ENCODE measurements at regions not wholly inside any gene's neighbourhood (a gene's known extent, or its start where the extent isn't known, plus 50 kb on each side); places are given as distances from the start of the nearest gene placed in this dataset.

GRCh38 chr18:67290421-67290820 is 226.1 kb downstream of the DSEL start:
- ChIA-PET POLR2A (interaction anchor here (0.7 kb wide), 1 partner anchor 47 kb away, joined by 4 read pairs; no protein-coding TSS in a partner anchor), CTCF (interaction anchor here (0.5 to 0.7 kb wide), 2 partner anchors 67 to 225 kb away, joined by 3 read pairs; no protein-coding TSS in a partner anchor)
- Histone ChIP-seq H3K9me3 (ENCODE audit: control insufficient read depth, insufficient read depth, low read depth, low read length) (no peaks in the 10 kb centered on the region), H3K4me1 (ENCODE audit: control insufficient read depth, insufficient read depth, low read length) (no peaks in the 10 kb centered on the region), H3K27ac (ENCODE audit: extremely low read depth, low read depth, low read length) (no peak overlapping the region), H3K4me3 (ENCODE audit: low read depth, low read length) (no peak overlapping the region), H3K36me3 (ENCODE audit: control insufficient read depth in 2 of 2, insufficient read depth in 1 of 2, low read length in 2 of 2) (no peaks in the 10 kb centered on the region)
- no peak for TF ChIP-seq ZNF596 (tag by site-specific recombination; IDR thresholded peaks at IDR 0.05)
- TF ChIP-seq ZNF610 (tag by site-specific recombination; IDR thresholded peaks at IDR 0.05; ENCODE audit: borderline replicate concordance), result no peak
- TF ChIP-seq ZNF184 (tag by site-specific recombination; IDR thresholded peaks at IDR 0.05), result no peak
- TF ChIP-seq ZSCAN5A (tag by site-specific recombination; IDR thresholded peaks at IDR 0.05), result no peak
- TF ChIP-seq ZBTB48 (tag by site-specific recombination; IDR thresholded peaks at IDR 0.05), result no peak
- TF ChIP-seq RBAK (tag by site-specific recombination; IDR thresholded peaks at IDR 0.05), result no peak
- no peak for TF ChIP-seq INSM2 (tag by site-specific recombination; IDR thresholded peaks at IDR 0.05)
- no peak for TF ChIP-seq PRDM6 (tag by site-specific recombination; IDR thresholded peaks at IDR 0.05)
- no peak for TF ChIP-seq ZNF555 (tag by site-specific recombination; conservative IDR thresholded peaks at IDR 0.05)
- no peak for TF ChIP-seq ZNF211 (tag by site-specific recombination; IDR thresholded peaks at IDR 0.05; ENCODE audit: low read depth)
- no peak for TF ChIP-seq ZNF777 (tag by site-specific recombination; IDR thresholded peaks at IDR 0.05; ENCODE audit: borderline replicate concordance)
- no peak for TF ChIP-seq REPIN1 (tag by site-specific recombination; IDR thresholded peaks at IDR 0.05; ENCODE audit: low read depth)
- TF ChIP-seq ZBTB26 (tag by site-specific recombination; optimal IDR thresholded peaks at IDR 0.05), result no peak

- no peaks in the 10 kb centered on the region for H3K36me3 ChIP-seq (ENCODE audit: control insufficient read depth in 2 of 2, insufficient read depth in 1 of 2, low read length in 2 of 2)
- POLR2A ChIA-PET, result no interaction called here
- H3K9me3 ChIP-seq (ENCODE audit: control insufficient read depth, insufficient read depth, low read depth, low read length), result no peaks in the 10 kb centered on the region
- CTCF ChIA-PET, result no interaction called here
- H3K4me3 ChIP-seq (ENCODE audit: low read depth, low read length), result no peak overlapping the region
- no peak overlapping the region for H3K27ac ChIP-seq (ENCODE audit: extremely low read depth, low read depth, low read length)
- no peaks in the 10 kb centered on the region for H3K4me1 ChIP-seq (ENCODE audit: control insufficient read depth, insufficient read depth, low read length)
- no peak for TF ChIP-seq ZNF174 (tag by site-specific recombination; IDR thresholded peaks at IDR 0.05)
- no peak for TF ChIP-seq ZBTB26 (tag by site-specific recombination; optimal IDR thresholded peaks at IDR 0.05)
- no peak for TF ChIP-seq ZNF623 (tag by site-specific recombination; IDR thresholded peaks at IDR 0.05)
- TF ChIP-seq ZNF239 (tag by site-specific recombination; IDR thresholded peaks at IDR 0.05), result no peak
- TF ChIP-seq ZNF670 (tag by site-specific recombination; IDR thresholded peaks at IDR 0.05; ENCODE audit: low read depth), result no peak
- no peak for TF ChIP-seq ZNF692 (tag by site-specific recombination; IDR thresholded peaks at IDR 0.05)
- no peak for TF ChIP-seq ZNF549 (tag by site-specific recombination; IDR thresholded peaks at IDR 0.05)
- TF ChIP-seq TSHZ1 (tag by site-specific recombination; IDR thresholded peaks at IDR 0.05; ENCODE audit: borderline replicate concordance), result no peak
- no peak for TF ChIP-seq ZIC2 (tag by site-specific recombination; IDR thresholded peaks at IDR 0.05)
- no peak for TF ChIP-seq YY2 (tag by site-specific recombination; IDR thresholded peaks at IDR 0.05)
- no peak for TF ChIP-seq ZNF132 (tag by site-specific recombination; IDR thresholded peaks at IDR 0.05; ENCODE audit: borderline replicate concordance)
Measured at GRCh38 chr18:67285583-67285982, 230.9 kb downstream of the DSEL start.
